ENCODE measurements at regions not wholly inside any gene's neighbourhood (a gene's known extent, or its start where the extent isn't known, plus 50 kb on each side); places are given as distances from the start of the nearest gene placed in this dataset.

DNA sequence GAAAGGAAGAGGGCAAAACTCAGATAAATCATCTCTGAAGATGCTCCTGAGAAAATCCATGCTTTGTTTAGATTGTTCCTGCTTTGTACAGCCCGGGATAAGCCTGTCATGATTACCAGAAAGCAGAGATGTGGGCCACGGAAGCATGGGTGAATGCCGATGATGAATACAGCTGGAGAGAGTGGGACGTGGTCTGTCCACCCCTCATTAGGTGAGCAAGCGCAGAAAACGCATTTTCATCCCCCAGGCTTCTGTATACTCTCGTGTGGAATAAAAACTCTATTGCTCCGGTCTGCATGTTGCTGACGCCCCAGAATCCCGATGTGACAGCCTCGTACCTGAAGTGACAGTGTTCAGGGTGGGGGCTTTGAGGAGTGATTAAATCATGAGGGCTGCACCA lies 52.0 kb upstream of the SALL3 start:
- TF ChIP-seq MYC (IDR thresholded peaks at IDR 0.05; ENCODE audit: low read depth, low read length) = no peak
- TF ChIP-seq CTCF (IDR thresholded peaks at IDR 0.05; ENCODE audit: low read depth, low read length) = no peak
- TF ChIP-seq POLR2A (IDR thresholded peaks at IDR 0.05; ENCODE audit: extremely low read depth, insufficient read length) = no peak
- no peak for TF ChIP-seq MAX (IDR thresholded peaks at IDR 0.05; ENCODE audit: low read depth, low read length)
